ENCODE measurements at regions not wholly inside any gene's neighbourhood (a gene's known extent, or its start where the extent isn't known, plus 50 kb on each side); places are given as distances from the start of the nearest gene placed in this dataset.
"Not testable (repeated sequence)": the region's sequence is repeated elsewhere in the genome, so short reads cannot be mapped to it uniquely, and the experiment has no call there.

GRCh38 chr10:3881622-3882021 is 96.6 kb upstream of the KLF6 start:
- no peak for DNase-seq

DNA sequence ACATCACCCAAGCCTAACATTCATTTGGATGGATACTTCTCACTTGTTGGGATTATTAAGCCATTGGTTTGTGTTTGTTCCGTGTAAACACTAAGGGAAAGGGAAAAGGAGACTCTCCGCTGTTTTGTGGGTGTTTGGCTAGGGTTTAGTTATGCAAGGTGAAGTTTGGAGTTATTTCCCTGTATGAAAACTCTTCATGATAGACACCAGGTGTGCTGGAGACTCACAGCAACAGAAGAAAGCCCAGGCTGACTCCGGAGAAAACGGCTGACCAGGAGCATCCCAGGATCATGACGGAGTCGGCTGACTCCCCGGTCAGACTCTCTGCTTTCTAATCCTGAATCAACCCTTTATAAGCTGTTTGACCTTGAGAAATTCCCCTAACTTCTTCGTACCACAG is 94.1 kb upstream of the KLF6 start:
- DNase-seq, result no peak

- DNase-seq, result no peak
Measured at GRCh38 chr10:3877211-3878000, 92.4 kb upstream of the KLF6 start.

DNA sequence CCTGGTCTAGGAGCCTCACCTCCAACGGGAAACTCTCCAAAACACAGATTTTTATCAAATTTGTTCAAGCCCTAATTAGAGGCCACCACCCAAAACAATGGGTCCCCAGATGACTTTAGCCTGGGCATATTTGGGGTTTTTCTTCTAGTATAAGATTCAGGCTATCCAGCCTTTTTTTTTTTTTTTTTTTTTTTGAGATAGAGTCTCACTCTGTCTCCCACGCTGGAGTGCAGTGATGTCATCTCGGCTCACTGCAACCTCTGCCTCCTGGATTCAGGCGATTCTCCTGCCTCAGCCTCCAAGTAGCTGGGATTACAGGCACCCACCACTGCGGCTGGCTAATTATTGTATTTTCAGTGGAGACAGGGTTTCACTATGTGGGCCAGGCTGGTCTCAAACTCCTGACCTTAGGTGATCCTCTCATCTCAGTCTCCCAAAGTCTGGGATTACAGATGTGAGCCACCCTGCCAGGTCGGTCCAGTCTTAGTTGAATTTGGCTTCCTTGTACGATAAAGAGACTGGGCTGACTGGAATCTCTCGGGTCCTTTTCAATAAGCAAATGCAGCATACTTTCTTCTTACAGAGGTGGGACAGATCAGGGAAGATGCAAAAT is 91.4 kb upstream of the KLF6 start:
- no peak for DNase-seq

GRCh38 chr10:3875842-3876235 is 90.8 kb upstream of the KLF6 start:
- no peak for DNase-seq

- no peak for DNase-seq
Measured at GRCh38 chr10:3874990-3875841, 90.2 kb upstream of the KLF6 start.

- DNase-seq, result not testable (repeated sequence)
Measured at GRCh38 chr10:3874610-3874989, 89.6 kb upstream of the KLF6 start.

- no peak for DNase-seq
Measured at GRCh38 chr10:3873728-3874461, 88.9 kb upstream of the KLF6 start.

- DNase-seq, result no peak
Measured at GRCh38 chr10:3872712-3873329, 87.8 kb upstream of the KLF6 start.

GRCh38 chr10:3871424-3871996 is 86.5 kb upstream of the KLF6 start:
- DNase-seq, result no peak

DNA sequence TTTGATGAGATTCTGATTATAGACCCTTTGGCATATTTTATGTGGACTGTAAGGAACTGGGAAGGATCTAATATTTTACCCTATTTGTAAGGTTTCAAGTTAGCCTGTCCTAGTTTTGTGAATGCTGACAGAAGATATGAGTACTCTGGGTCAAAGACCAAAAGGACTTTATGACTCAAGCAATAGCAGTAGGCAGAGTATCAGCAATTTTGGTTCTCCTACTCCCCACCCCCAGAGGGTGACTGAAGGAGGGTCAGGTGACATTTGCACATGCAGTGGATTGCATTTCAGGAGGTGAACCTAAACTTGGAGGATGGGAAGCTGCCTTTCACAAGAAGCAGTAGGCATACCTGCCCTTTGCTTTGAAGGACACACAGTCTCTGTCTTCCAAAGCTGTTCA is 84.0 kb upstream of the KLF6 start:
- no peak for DNase-seq

DNA sequence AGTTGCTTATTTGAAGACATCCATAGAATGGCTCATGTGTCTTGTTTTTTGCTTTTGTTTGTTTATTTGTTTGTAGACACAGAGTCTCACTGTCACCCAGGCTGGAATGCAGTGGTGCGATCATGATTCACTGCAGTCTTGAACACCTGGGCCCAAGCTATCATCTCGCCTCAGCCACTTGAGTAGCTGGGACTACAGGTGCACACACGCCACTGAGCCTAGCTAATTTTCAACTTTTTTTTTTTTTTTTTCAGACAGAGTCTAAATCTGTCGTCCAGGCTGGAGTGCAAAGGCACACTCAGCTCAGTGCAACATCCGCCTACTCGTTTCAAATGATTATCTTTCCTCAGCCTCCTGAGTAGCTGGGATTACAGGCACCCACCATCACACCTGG is 83.3 kb upstream of the KLF6 start:
- DNase-seq, result no peak

DNA sequence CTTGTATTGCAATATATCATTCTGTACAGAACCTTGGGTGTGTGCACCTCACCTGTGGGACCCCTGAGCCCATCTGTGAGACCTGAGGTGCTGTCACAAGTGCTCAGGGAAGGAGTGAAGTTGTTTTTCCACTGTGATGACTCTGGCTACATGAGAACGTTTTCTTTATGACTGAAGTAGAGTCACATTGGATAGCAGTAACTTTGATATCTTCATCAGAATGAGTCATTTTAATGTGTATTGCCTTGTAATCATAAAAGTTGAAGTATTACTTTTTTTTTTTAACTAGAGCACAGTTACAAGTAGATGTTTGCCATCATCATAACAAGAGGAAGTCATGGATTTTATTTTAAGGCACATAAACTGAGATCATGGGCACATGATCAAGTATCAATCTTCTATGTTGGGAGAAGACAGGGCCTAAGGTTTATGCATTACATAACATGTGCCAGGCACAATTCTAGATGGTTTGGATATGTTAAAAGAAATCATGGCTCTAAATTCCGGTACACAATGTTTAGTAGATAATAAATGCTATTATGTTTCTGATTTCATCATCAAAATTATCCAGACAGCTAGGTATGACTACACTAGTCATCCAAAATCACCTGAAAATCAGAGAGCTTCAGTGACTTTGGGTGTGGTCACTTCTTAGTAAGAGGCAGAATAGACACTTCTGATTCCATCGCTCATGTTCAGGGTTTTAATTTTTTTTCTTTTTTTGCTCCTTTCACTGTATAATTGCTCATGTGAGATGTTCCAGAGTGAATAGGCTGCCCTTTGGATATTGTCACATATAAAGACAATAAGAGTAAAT is 82.7 kb upstream of the KLF6 start:
- DNase-seq, result no peak

DNA sequence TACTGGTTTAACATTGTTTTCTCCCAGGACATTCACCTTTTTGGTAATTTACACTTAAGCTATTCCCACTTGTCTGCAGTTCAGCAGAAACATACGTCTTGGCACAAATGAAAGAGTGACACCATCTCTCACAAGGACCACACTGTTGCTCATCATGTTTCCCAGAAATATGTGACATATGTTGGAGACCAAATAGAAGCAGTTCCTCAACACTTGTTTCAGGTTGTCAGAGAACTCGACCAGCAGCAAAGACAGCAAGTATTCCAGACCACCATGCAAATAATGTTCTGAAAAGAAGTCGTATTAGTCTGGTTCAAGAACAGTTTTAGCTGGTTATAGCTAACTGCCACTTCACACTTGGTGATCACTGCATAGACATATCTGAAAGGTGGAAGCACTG is 81.3 kb upstream of the KLF6 start:
- DNase-seq, result no peak

GRCh38 chr10:3865565-3865964 is 80.6 kb upstream of the KLF6 start:
- DNase-seq, result no peak

- no peak for DNase-seq
Measured at GRCh38 chr10:3861795-3862194, 76.8 kb upstream of the KLF6 start.

DNA sequence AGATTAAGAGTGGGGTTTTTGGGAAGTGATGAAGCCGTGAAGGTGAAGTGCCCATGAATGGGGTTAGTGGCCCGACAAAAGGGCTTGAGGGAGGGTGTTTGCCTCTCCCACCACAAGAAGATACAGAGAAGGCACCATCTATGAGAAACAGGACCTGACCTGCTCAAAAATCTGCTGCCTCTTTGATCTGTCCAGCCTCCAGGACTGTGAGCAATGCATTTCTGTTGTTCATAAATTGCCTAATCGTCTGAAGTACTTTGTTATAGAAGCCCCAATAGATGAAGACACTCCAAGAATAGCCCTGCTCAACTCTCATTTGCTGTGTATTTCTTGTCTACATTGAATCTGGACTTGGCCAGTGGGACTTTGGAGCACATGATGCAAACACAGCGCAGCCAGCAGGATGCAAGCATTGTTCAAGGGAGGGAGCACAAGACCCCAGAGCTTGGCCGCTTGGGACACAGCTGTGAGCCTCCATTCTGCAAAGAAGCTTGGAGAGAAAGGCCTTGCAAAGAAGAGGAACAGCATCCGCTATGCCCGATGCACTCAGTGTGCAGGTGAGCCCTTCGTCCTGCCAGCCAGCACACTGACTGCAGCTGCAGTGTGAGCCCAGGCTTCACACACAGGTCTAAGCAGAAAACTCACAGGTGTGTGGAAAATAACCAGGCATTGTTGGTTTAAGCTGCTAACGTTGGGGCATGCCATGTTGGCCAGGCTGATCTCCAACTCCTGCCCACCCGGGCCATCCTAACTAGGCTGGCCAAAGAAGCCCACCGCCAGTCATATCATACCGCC is 73.2 kb upstream of the KLF6 start:
- DNase-seq, result no peak

DNA sequence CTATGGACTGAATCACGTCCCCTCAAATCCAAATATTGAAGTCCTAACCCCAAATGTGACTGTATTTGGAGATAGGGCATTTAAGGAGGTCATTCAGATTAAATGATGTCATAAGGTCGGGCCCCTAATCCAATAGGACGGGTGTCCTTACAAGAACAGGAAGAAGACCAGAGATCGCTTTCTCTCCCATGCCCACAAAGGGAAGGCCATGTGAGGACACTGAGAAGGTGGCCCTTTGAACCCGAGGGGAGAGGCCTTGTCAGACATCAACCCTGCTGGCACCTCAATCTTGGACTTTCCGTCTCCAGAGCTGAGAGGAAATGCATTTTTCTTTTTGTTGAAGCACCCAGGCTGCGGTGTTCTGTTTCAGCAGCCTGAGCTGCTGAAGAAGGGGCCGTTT is 72.3 kb upstream of the KLF6 start:
- DNase-seq, result no peak

- DNase-seq, result no peak
Measured at GRCh38 chr10:3856593-3856992, 71.6 kb upstream of the KLF6 start.

DNA sequence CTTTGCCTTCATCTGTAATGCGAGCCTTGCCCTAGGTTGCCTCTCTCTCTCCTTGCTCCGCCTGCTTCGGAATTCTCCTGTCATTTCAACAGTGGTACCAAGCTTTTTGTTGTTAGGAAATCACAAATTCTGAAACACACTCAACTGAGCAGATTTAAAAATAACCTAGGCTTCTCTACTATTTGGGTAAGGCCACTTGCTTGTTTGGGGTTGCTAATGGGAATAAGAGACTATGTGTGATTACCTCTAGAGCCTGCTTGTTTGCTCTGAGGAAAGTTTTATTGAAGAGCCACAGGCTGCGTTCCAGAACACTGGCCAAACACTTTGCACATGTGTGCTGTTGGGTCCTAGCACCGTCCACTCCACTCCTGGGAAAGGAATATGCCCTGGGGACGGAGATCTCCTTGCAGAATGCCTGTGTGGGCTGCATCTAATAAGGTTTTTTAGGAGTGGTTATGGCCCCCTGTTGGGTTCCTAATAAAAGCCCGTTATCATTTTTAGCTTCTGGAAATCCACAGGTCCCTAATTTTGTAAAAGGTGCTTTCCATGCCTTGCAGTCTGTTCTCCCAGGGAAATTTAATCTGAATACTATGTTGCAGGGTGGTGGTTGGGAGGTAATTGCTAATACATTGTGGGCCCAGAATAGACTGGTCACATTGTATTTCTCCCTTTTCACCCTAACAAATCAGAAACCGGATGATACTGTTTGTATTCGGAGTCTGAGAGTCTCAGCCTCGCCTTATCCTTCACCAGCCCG is 68.7 kb upstream of the KLF6 start:
- no peak for DNase-seq

Measured in NCI-H1930 (cell line).